Endothelial cell (in vitro differentiated cells): ENCODE measurements at regions not wholly inside any gene's neighbourhood (a gene's known extent, or its start where the extent isn't known, plus 50 kb on each side); places are given as distances from the start of the nearest gene placed in this dataset.

Experiments
- DNase-seq: peaks from one replicate; pipeline ENCODE4 v3.0.0; 2021; ENCODE audit warnings: low spot score
- H3K27ac Mint-ChIP-seq: one replicate; pipeline ENCODE4 v1.8.0; 2021; ENCODE audit warnings: mixed read lengths, inconsistent platforms; ENCODE audit not compliant: unreplicated experiment
- H3K27me3 Mint-ChIP-seq: one replicate; pipeline ENCODE4 v1.8.0; 2021; ENCODE audit warnings: mild to moderate bottlenecking, moderate library complexity, mixed read lengths, inconsistent platforms; ENCODE audit not compliant: unreplicated experiment
- H3K36me3 Mint-ChIP-seq: one replicate; pipeline ENCODE4 v1.8.0; 2021; ENCODE audit warnings: mild to moderate bottlenecking, low read depth, mixed read lengths, inconsistent platforms; ENCODE audit not compliant: unreplicated experiment
- H3K4me1 Mint-ChIP-seq: one replicate; pipeline ENCODE4 v1.8.0; 2021; ENCODE audit warnings: mild to moderate bottlenecking, mixed read lengths, inconsistent platforms; ENCODE audit not compliant: unreplicated experiment
- H3K4me3 Mint-ChIP-seq: one replicate; pipeline ENCODE4 v1.8.0; 2021; ENCODE audit warnings: mild to moderate bottlenecking, mixed read lengths, inconsistent platforms; ENCODE audit not compliant: unreplicated experiment
- H3K9me3 Mint-ChIP-seq: one replicate; pipeline ENCODE4 v1.8.0; 2021; ENCODE audit warnings: mixed read lengths, inconsistent platforms; ENCODE audit not compliant: unreplicated experiment
- TF ChIP-seq, protein P1 (sequence below): fragments of 200-600 bp; sonication (generic); IDR thresholded peaks from one replicate; pipeline ENCODE4 v1.5.0; 2021; ENCODE audit warnings: antibody characterized with exemption; ENCODE audit not compliant: unreplicated experiment

DNA sequence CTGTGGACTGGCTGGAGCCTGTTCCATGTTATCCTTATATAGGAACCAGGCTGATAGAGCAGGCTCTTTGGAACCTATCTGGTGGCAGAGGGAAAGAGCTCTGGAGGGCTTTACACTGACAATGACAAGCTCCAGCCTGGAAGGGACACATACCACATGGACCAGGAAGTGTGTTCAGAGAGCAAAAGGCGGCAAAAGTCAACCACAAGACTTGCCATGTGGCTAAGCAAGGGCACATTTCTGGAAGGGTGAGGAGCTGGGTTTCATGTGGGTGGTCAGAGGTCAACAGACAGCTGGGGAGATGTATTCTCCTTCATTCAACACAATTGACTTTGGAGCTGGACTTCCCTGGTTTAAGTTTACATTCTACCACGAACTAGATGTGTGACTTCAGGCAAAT is 325.2 kb downstream of the DYSF start:
- TF ChIP-seq, protein P1, sequence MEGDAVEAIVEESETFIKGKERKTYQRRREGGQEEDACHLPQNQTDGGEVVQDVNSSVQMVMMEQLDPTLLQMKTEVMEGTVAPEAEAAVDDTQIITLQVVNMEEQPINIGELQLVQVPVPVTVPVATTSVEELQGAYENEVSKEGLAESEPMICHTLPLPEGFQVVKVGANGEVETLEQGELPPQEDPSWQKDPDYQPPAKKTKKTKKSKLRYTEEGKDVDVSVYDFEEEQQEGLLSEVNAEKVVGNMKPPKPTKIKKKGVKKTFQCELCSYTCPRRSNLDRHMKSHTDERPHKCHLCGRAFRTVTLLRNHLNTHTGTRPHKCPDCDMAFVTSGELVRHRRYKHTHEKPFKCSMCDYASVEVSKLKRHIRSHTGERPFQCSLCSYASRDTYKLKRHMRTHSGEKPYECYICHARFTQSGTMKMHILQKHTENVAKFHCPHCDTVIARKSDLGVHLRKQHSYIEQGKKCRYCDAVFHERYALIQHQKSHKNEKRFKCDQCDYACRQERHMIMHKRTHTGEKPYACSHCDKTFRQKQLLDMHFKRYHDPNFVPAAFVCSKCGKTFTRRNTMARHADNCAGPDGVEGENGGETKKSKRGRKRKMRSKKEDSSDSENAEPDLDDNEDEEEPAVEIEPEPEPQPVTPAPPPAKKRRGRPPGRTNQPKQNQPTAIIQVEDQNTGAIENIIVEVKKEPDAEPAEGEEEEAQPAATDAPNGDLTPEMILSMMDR: no peak
- Mint-ChIP-seq H3K4me3 (no peak overlapping the region), H3K27me3 (peaks cover 5% of the 10 kb centered on the region), H3K9me3 (no peaks in the 10 kb centered on the region), H3K4me1 (no peaks in the 10 kb centered on the region), H3K36me3 (no peaks in the 10 kb centered on the region), H3K27ac (no peak overlapping the region)
- DNase-seq: no peak

- peaks cover 5% of the 10 kb centered on the region for H3K27me3 Mint-ChIP-seq
- no peaks in the 10 kb centered on the region for H3K4me1 Mint-ChIP-seq
- H3K27ac Mint-ChIP-seq: no peak overlapping the region
- TF ChIP-seq, protein P1: no peak
- H3K9me3 Mint-ChIP-seq: no peaks in the 10 kb centered on the region
- H3K4me3 Mint-ChIP-seq: no peak overlapping the region
- no peaks in the 10 kb centered on the region for H3K36me3 Mint-ChIP-seq
- DNase-seq: no peak
Observed at GRCh38 chr2:71777946-71778345, 324.6 kb downstream of the DYSF start.

- Mint-ChIP-seq H3K36me3 (no peaks in the 10 kb centered on the region), H3K27me3 (peaks cover 5% of the 10 kb centered on the region), H3K27ac (no peak overlapping the region), H3K4me1 (no peaks in the 10 kb centered on the region), H3K9me3 (peaks cover under 1% of the 10 kb centered on the region), H3K4me3 (no peak overlapping the region)
- DNase-seq: no peak
- TF ChIP-seq, protein P1: no peak
Observed at GRCh38 chr2:71776227-71776626, 322.9 kb downstream of the DYSF start.

DNA sequence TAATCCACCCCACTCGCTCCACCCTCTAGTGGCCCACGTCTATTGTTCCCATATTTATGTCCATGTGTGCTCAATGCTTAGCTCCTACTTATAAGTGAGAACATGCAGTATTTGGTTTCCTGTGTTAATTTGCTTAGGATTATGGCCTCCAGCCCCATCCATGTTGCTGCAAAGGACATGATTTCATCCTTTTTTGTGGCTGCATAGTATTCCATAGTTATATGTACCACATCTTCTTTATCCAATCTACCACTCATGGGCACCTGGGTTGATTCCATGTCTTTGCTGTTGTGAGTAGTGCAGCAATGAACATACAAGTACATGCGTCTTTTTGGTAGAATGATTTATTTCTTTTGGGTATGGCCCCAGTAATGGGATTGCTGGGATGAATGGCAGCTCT is 319.9 kb downstream of the DYSF start:
- H3K27ac Mint-ChIP-seq: no peak overlapping the region

GRCh38 chr2:71772510-71773172 is 319.3 kb downstream of the DYSF start:
- Mint-ChIP-seq H3K36me3 (no peaks in the 10 kb centered on the region), H3K4me3 (no peak overlapping the region), H3K9me3 (peaks cover 5% of the 10 kb centered on the region)

More for the DNA sequence above, 319.9 kb downstream of the DYSF start:
- peaks cover 5% of the 10 kb centered on the region for H3K9me3 Mint-ChIP-seq
- no peaks in the 10 kb centered on the region for H3K4me1 Mint-ChIP-seq
- H3K36me3 Mint-ChIP-seq: no peaks in the 10 kb centered on the region
- H3K4me3 Mint-ChIP-seq: no peak overlapping the region
- TF ChIP-seq, protein P1: no peak
- DNase-seq: no peak
- H3K27me3 Mint-ChIP-seq: peaks cover 5% of the 10 kb centered on the region

More at GRCh38 chr2:71772510-71773172, 319.3 kb downstream of the DYSF start:
- H3K27ac Mint-ChIP-seq: no peak overlapping the region
- DNase-seq: no peak
- TF ChIP-seq, protein P1: no peak
- H3K4me1 Mint-ChIP-seq: no peaks in the 10 kb centered on the region
- H3K27me3 Mint-ChIP-seq: peaks cover 5% of the 10 kb centered on the region
